ENCODE measurements at regions not wholly inside any gene's neighbourhood (a gene's known extent, or its start where the extent isn't known, plus 50 kb on each side); places are given as distances from the start of the nearest gene placed in this dataset.

- Histone ChIP-seq H3K27me3 (no peaks in the 10 kb centered on the region), H3K4me3 (no peak overlapping the region), H3K36me3 (no peaks in the 10 kb centered on the region), H3K4me1 (no peaks in the 10 kb centered on the region), H3K9me3 (no peaks in the 10 kb centered on the region), H3K27ac (no peak overlapping the region)
- intact Hi-C loops (cut with DNase I): no loop called here
- no peak for ATAC-seq
- DNase-seq: no peak
- 97 to 98% methylated on average over 1 of the region's 1 CpG for WGBS, 2 donors
- TF ChIP-seq CTCF (IDR thresholded peaks at IDR 0.05): no peak
Observed at GRCh38 chr12:90170740-90171139, 462.1 kb upstream of the ATP2B1 start.

GRCh38 chr12:90167518-90168208 lies 459.0 kb upstream of the ATP2B1 start:
- Histone ChIP-seq H3K36me3 (no peaks in the 10 kb centered on the region), H3K9me3 (no peaks in the 10 kb centered on the region), H3K27me3 (no peaks in the 10 kb centered on the region), H3K4me3 (no peak overlapping the region), H3K27ac (no peak overlapping the region), H3K4me1 (no peaks in the 10 kb centered on the region)
- ATAC-seq (no peak), DNase-seq (no peak)
- 89 to 95% methylated on average over 8 of the region's 8 CpGs for WGBS, 2 donors
- intact Hi-C loops (cut with DNase I): no loop called here
- TF ChIP-seq CTCF (IDR thresholded peaks at IDR 0.05): no peak

- ATAC-seq (no peak), DNase-seq (no peak)
- no peaks in the 10 kb centered on the region for H3K36me3 ChIP-seq
- WGBS, 2 donors: 91 to 98% methylated on average over 2 of the region's 2 CpGs
- H3K27me3 ChIP-seq: no peaks in the 10 kb centered on the region
- TF ChIP-seq CTCF (IDR thresholded peaks at IDR 0.05): no peak
- intact Hi-C loops (cut with DNase I): no loop called here
- H3K9me3 ChIP-seq: no peaks in the 10 kb centered on the region
- H3K4me3 ChIP-seq: no peak overlapping the region
- no peak overlapping the region for H3K27ac ChIP-seq
- no peaks in the 10 kb centered on the region for H3K4me1 ChIP-seq
Observed at GRCh38 chr12:90166671-90167070, 458.0 kb upstream of the ATP2B1 start.

- intact Hi-C loops (cut with DNase I): no loop called here
- Histone ChIP-seq H3K4me3 (no peak overlapping the region), H3K27ac (no peak overlapping the region), H3K4me1 (no peaks in the 10 kb centered on the region), H3K27me3 (no peaks in the 10 kb centered on the region), H3K9me3 (no peaks in the 10 kb centered on the region), H3K36me3 (no peaks in the 10 kb centered on the region)
- WGBS, 2 donors: 82 to 86% methylated on average over 1 of the region's 1 CpG
- DNase-seq (no peak), ATAC-seq (no peak)
- no peak for TF ChIP-seq CTCF (IDR thresholded peaks at IDR 0.05)
Observed at GRCh38 chr12:90166012-90166411, 457.4 kb upstream of the ATP2B1 start.

Data from heart right ventricle (tissue), 16 donors.